ENCODE measurements at regions not wholly inside any gene's neighbourhood (a gene's known extent, or its start where the extent isn't known, plus 50 kb on each side); places are given as distances from the start of the nearest gene placed in this dataset.

GRCh38 chr15:47983533-47983932 lies 137.3 kb upstream of the SLC24A5 start:
- peak; percentile 5 for DNase-seq (ENCODE audit: low read depth)
- TF ChIP-seq CTCF (conservative IDR thresholded peaks at IDR 0.05; ENCODE audit: control insufficient read depth, insufficient read depth, low read depth, low read length): no peak
- H3K4me3 ChIP-seq (ENCODE audit: control insufficient read depth, low read depth, low read length): no peak overlapping the region

GRCh38 chr15:47985568-47985967 lies 135.2 kb upstream of the SLC24A5 start:
- no peak for TF ChIP-seq CTCF (conservative IDR thresholded peaks at IDR 0.05; ENCODE audit: control insufficient read depth, insufficient read depth, low read depth, low read length)
- no peak overlapping the region for H3K4me3 ChIP-seq (ENCODE audit: control insufficient read depth, low read depth, low read length)
- no peak for DNase-seq (ENCODE audit: low read depth)

GRCh38 chr15:47987461-47987860 lies 133.3 kb upstream of the SLC24A5 start:
- no peak for DNase-seq (ENCODE audit: low read depth)
- TF ChIP-seq CTCF (conservative IDR thresholded peaks at IDR 0.05; ENCODE audit: control insufficient read depth, insufficient read depth, low read depth, low read length): no peak
- H3K4me3 ChIP-seq (ENCODE audit: control insufficient read depth, low read depth, low read length): no peak overlapping the region

GRCh38 chr15:47987908-47988532 lies 132.8 kb upstream of the SLC24A5 start:
- peak; percentile 73 for DNase-seq (ENCODE audit: low read depth)
- H3K4me3 ChIP-seq (ENCODE audit: control insufficient read depth, low read depth, low read length): no peak overlapping the region
- peak; percentile 66 for TF ChIP-seq CTCF (conservative IDR thresholded peaks at IDR 0.05; ENCODE audit: control insufficient read depth, insufficient read depth, low read depth, low read length)

- H3K4me3 ChIP-seq (ENCODE audit: control insufficient read depth, low read depth, low read length): no peak overlapping the region
- TF ChIP-seq CTCF (conservative IDR thresholded peaks at IDR 0.05; ENCODE audit: control insufficient read depth, insufficient read depth, low read depth, low read length): no peak
- DNase-seq (ENCODE audit: low read depth): no peak
Observed at GRCh38 chr15:47988564-47988963, 132.2 kb upstream of the SLC24A5 start.

GRCh38 chr15:47990821-47991220 lies 130.0 kb upstream of the SLC24A5 start:
- TF ChIP-seq CTCF (conservative IDR thresholded peaks at IDR 0.05; ENCODE audit: control insufficient read depth, insufficient read depth, low read depth, low read length): no peak
- H3K4me3 ChIP-seq (ENCODE audit: control insufficient read depth, low read depth, low read length): no peak overlapping the region
- no peak for DNase-seq (ENCODE audit: low read depth)

- DNase-seq (ENCODE audit: low read depth): peak; percentile 48
- no peak overlapping the region for H3K4me3 ChIP-seq (ENCODE audit: control insufficient read depth, low read depth, low read length)
- no peak for TF ChIP-seq CTCF (conservative IDR thresholded peaks at IDR 0.05; ENCODE audit: control insufficient read depth, insufficient read depth, low read depth, low read length)
Observed at GRCh38 chr15:47991357-47991756, 129.4 kb upstream of the SLC24A5 start.
